Left ventricle myocardium inferior (tissue), 1 donor: ENCODE measurements at regions not wholly inside any gene's neighbourhood (a gene's known extent, or its start where the extent isn't known, plus 50 kb on each side); places are given as distances from the start of the nearest gene placed in this dataset.

Experiments used
- DNase-seq: peaks from one replicate; pipeline ENCODE4 v3.0.0-alpha.2; 2020
- H3K27ac ChIP-seq: fragments of 200-600 bp; replicated peaks from 2 replicates; pipeline ENCODE4 v1.8.0; 2021
- H3K27me3 ChIP-seq: fragments of 200-600 bp; 2 replicates; pipeline ENCODE4 v1.8.0; 2021; ENCODE audit warnings: low read depth
- H3K36me3 ChIP-seq: fragments of 200-600 bp; 2 replicates; pipeline ENCODE4 v1.8.0; 2021
- H3K4me1 ChIP-seq: fragments of 200-600 bp; 2 replicates; pipeline ENCODE4 v1.8.0; 2021
- H3K4me3 ChIP-seq: fragments of 200-600 bp; 2 replicates; pipeline ENCODE4 v1.8.0; 2021; ENCODE audit warnings: mild to moderate bottlenecking, moderate library complexity
- H3K9me3 ChIP-seq: fragments of 200-600 bp; replicated peaks from 2 replicates; pipeline ENCODE4 v1.8.0; 2021
- CTCF ChIP-seq: fragments of 200-600 bp; IDR thresholded peaks from 2 replicates; pipeline ENCODE4 v1.8.0; 2021; ENCODE audit warnings: antibody characterized with exemption, mild to moderate bottlenecking, borderline replicate concordance
- intact Hi-C: fragments of 100-400 bp; cut with micrococcal nuclease; formaldehyde crosslinking; loops from one replicate; pipeline ENCODE4 v1.11.0; 2022
- donor health status: DM: no; HTN: yes; CAD: no; lungs with severe emphysema.

GRCh38 chr22:49188091-49188490 is 639.6 kb downstream of the BRD1 start:
- Histone ChIP-seq H3K9me3 (no peaks in the 10 kb centered on the region), H3K27me3 (peaks cover 33% of the 10 kb centered on the region), H3K36me3 (no peaks in the 10 kb centered on the region), H3K4me3 (no peak overlapping the region), H3K4me1 (peaks cover 15% of the 10 kb centered on the region), H3K27ac (no peak overlapping the region)
- intact Hi-C loops: no loop called here
- TF ChIP-seq CTCF: no peak
- DNase-seq: no peak

GRCh38 chr22:49186762-49187161 is 640.9 kb downstream of the BRD1 start:
- Histone ChIP-seq H3K27ac (no peak overlapping the region), H3K36me3 (no peaks in the 10 kb centered on the region), H3K9me3 (no peaks in the 10 kb centered on the region), H3K4me3 (no peak overlapping the region), H3K4me1 (peaks cover 1% of the 10 kb centered on the region), H3K27me3 (peaks cover 36% of the 10 kb centered on the region)
- no peak for TF ChIP-seq CTCF
- intact Hi-C loops: no loop called here
- no peak for DNase-seq

- Histone ChIP-seq H3K27me3 (peaks cover 39% of the 10 kb centered on the region), H3K9me3 (no peaks in the 10 kb centered on the region), H3K4me3 (no peak overlapping the region), H3K4me1 (no peaks in the 10 kb centered on the region), H3K36me3 (no peaks in the 10 kb centered on the region), H3K27ac (no peak overlapping the region)
- TF ChIP-seq CTCF: no peak
- DNase-seq: no peak
- intact Hi-C loops: no loop called here
Measured at GRCh38 chr22:49186293-49186692, 641.4 kb downstream of the BRD1 start.

GRCh38 chr22:49185312-49185969 is 642.2 kb downstream of the BRD1 start:
- H3K27ac ChIP-seq: no peak overlapping the region
- H3K4me3 ChIP-seq: no peak overlapping the region
- no peaks in the 10 kb centered on the region for H3K4me1 ChIP-seq
- intact Hi-C loops: no loop called here
- no peak for DNase-seq
- H3K27me3 ChIP-seq: peaks cover 41% of the 10 kb centered on the region
- H3K36me3 ChIP-seq: no peaks in the 10 kb centered on the region
- TF ChIP-seq CTCF: no peak
- no peaks in the 10 kb centered on the region for H3K9me3 ChIP-seq

DNA sequence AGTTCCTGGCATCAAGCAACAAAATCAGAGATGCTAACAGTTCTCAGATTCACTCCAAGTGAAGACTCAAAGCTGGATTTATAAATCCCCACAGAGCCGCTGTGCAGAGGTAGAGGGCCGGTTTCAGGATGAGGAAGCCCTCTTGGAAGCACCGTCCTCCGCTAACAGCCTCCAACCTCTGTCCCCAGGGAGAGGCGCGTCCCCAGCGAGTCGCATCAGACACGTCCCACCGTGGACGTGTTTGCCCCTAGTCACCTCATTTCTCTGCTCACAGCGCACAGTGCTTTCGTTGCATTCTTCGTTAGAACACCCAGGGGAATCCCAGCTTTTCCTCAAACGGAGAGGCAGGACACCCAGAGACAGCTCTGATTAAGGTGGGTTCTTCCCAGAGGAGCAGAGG is 642.9 kb downstream of the BRD1 start:
- Histone ChIP-seq H3K36me3 (no peaks in the 10 kb centered on the region), H3K9me3 (no peaks in the 10 kb centered on the region), H3K27me3 (peaks cover 48% of the 10 kb centered on the region), H3K4me3 (no peak overlapping the region), H3K27ac (no peak overlapping the region), H3K4me1 (no peaks in the 10 kb centered on the region)
- no peak for TF ChIP-seq CTCF
- intact Hi-C loops: no loop called here
- no peak for DNase-seq

- intact Hi-C loops: no loop called here
- H3K27me3 ChIP-seq: peaks cover 55% of the 10 kb centered on the region
- no peak overlapping the region for H3K4me3 ChIP-seq
- no peaks in the 10 kb centered on the region for H3K36me3 ChIP-seq
- no peak for TF ChIP-seq CTCF
- no peaks in the 10 kb centered on the region for H3K4me1 ChIP-seq
- no peak overlapping the region for H3K27ac ChIP-seq
- H3K9me3 ChIP-seq: no peaks in the 10 kb centered on the region
- DNase-seq: no peak
Measured at GRCh38 chr22:49183826-49184216, 643.9 kb downstream of the BRD1 start.
